SK-N-SH (cell line): ENCODE measurements at regions not wholly inside any gene's neighbourhood (a gene's known extent, or its start where the extent isn't known, plus 50 kb on each side); places are given as distances from the start of the nearest gene placed in this dataset.

Experiments
- CTCF ChIA-PET: fragments of 300-600, 350-600 bp; formaldehyde crosslinking; extraction: SDS; loops from one replicate; lab custom pipeline; 2021; lab: Yijun Ruan, JAX
- POLR2A ChIA-PET: fragments of 350-600 bp; sonication (Branson Sonifier 250); formaldehyde crosslinking; extraction: SDS; loops from one replicate; lab custom pipeline; 2020; ENCODE audit warnings: antibody characterized with exemption, inconsistent platforms; lab: Yijun Ruan, JAX
- DNase-seq: peaks from one replicate; pipeline ENCODE4 v3.0.0; 2012
- H2AFZ ChIP-seq: fragments of 200-600 bp; sonication (generic); 2 replicates; pipeline ENCODE4 v1.8.1; 2016; ENCODE audit warnings: antibody characterized with exemption, mild to moderate bottlenecking, low read depth
- H3F3A ChIP-seq: fragments of 200-600 bp; sonication (generic); replicated peaks from 2 replicates; pipeline ENCODE3; 2016; ENCODE audit warnings: antibody characterized with exemption, mild to moderate bottlenecking; ENCODE audit not compliant: insufficient read depth
- H3K27ac ChIP-seq, 2 experiments: fragments of 200-500 bp in 1 of 2; fragments of 200-600 bp in 1 of 2; sonication (Bioruptor generic) in 1 of 2; sonication (generic), shearing (Covaris generic) in 1 of 2; 2 replicates each; pipeline versions ENCODE4 v1.5.1 to v1.6.1; 2014 to 2016; ENCODE audit warnings: low read depth in 2 of 2, inconsistent platforms in 1 of 2, low read length in 1 of 2, mild to moderate bottlenecking in 1 of 2, mixed read lengths in 1 of 2
- H3K27me3 ChIP-seq: fragments of 200-600 bp; sonication (generic), shearing (Covaris generic); 2 replicates; pipeline ENCODE4 v1.6.1; 2016; ENCODE audit warnings: mixed run types; ENCODE audit not compliant: insufficient read depth
- H3K36me3 ChIP-seq, 2 experiments: fragments of 200-500 bp in 1 of 2; fragments of 200-600 bp in 1 of 2; sonication (Bioruptor generic) in 1 of 2; sonication (generic) in 1 of 2; replicated peaks in 1 of 2; 2 replicates each; pipeline versions ENCODE3 to v1.5.1; 2014 to 2016; ENCODE audit warnings: low read length in 1 of 2, mild to moderate bottlenecking in 1 of 2; ENCODE audit not compliant: insufficient read depth in 2 of 2, control insufficient read depth in 1 of 2
- H3K4me1 ChIP-seq, 2 experiments: fragments of 200-500 bp in 1 of 2; fragments of 200-600 bp in 1 of 2; sonication (Bioruptor generic) in 1 of 2; sonication (generic), shearing (Covaris generic) in 1 of 2; 2 replicates each; pipeline versions ENCODE4 v1.5.1 to v1.6.1; 2014 to 2016; ENCODE audit warnings: low read depth in 1 of 2, low read length in 1 of 2, mixed run types in 1 of 2; ENCODE audit not compliant: insufficient read depth in 2 of 2, control insufficient read depth in 1 of 2
- H3K4me2 ChIP-seq: fragments of 200-600 bp; sonication (generic), shearing (Covaris generic); 2 replicates; pipeline ENCODE4 v1.6.1; 2017; ENCODE audit warnings: mixed run types
- H3K4me3 ChIP-seq, 2 experiments: fragments of 200-500 bp in 1 of 2; fragments of 200-600 bp in 1 of 2; sonication (Bioruptor generic) in 1 of 2; sonication (generic), shearing (Covaris generic) in 1 of 2; 2 replicates each; pipeline versions ENCODE4 v1.5.1 to v1.8.1; 2014 to 2016; ENCODE audit warnings: low read depth in 2 of 2, inconsistent platforms in 1 of 2, low read length in 1 of 2, mild to moderate bottlenecking in 1 of 2, mixed read lengths in 1 of 2, moderate library complexity in 1 of 2
- H3K79me2 ChIP-seq: fragments of 200-600 bp; sonication (generic); 2 replicates; pipeline ENCODE4 v1.8.1; 2017; ENCODE audit warnings: mild to moderate bottlenecking; ENCODE audit not compliant: insufficient read depth
- H3K9ac ChIP-seq: fragments of 200-600 bp; sonication (generic); 2 replicates; pipeline ENCODE4 v1.6.1; 2017; ENCODE audit warnings: mixed run types
- H3K9me2 ChIP-seq: fragments of 200-600 bp; sonication (generic); 2 replicates; pipeline ENCODE4 v1.6.1; 2017; ENCODE audit warnings: mixed run types
- H3K9me3 ChIP-seq: fragments of 200-600 bp; sonication (generic); 2 replicates; pipeline ENCODE4 v1.6.1; 2017; ENCODE audit warnings: mixed run types, mild to moderate bottlenecking, moderate library complexity
- H4K20me1 ChIP-seq: fragments of 200-600 bp; sonication (generic); 2 replicates; pipeline ENCODE4 v1.6.1; 2017; ENCODE audit warnings: mild to moderate bottlenecking, mixed run types; ENCODE audit not compliant: insufficient read depth
- CTCF ChIP-seq: fragments of 200-600 bp; sonication (generic); IDR thresholded peaks from 2 replicates; pipeline ENCODE4 v1.6.1; 2017; ENCODE audit warnings: antibody characterized with exemption, mild to moderate bottlenecking, moderate library complexity
- ELF1 ChIP-seq: IDR thresholded peaks from 2 replicates; pipeline ENCODE4 v1.4.0; 2012
- EP300 ChIP-seq, 2 experiments: IDR thresholded peaks; 2 replicates each; pipeline versions ENCODE4 v1.4.0 to v1.6.1; 2012; ENCODE audit warnings: borderline replicate concordance in 1 of 2, low read depth in 1 of 2, low read length in 1 of 2
- EZH2phosphoT487 ChIP-seq: fragments of 200-600 bp; sonication (generic); IDR thresholded peaks from 2 replicates; pipeline ENCODE4 v1.6.1; 2017; ENCODE audit warnings: low read depth, mixed run types, mild to moderate bottlenecking, antibody characterized with exemption, moderate library complexity, borderline replicate concordance
- FOXJ3 ChIP-seq: sonication (generic); formaldehyde crosslinking; IDR thresholded peaks from 2 replicates; pipeline ENCODE4 v1.5.1; 2020; ENCODE audit warnings: mild to moderate bottlenecking, missing genetic modification reagents
- FOXM1 ChIP-seq: IDR thresholded peaks from 2 replicates; pipeline ENCODE4 v1.4.0; 2012; ENCODE audit warnings: low read depth, mild to moderate bottlenecking
- GABPA ChIP-seq: IDR thresholded peaks from 2 replicates; pipeline ENCODE4 v1.4.0; 2012; ENCODE audit warnings: low read depth, mild to moderate bottlenecking
- GATA2 ChIP-seq: sonication (generic); formaldehyde crosslinking; IDR thresholded peaks from 2 replicates; pipeline ENCODE4 v1.5.0; 2020; ENCODE audit warnings: mild to moderate bottlenecking, missing genetic modification reagents
- MAX ChIP-seq: IDR thresholded peaks from 2 replicates; pipeline ENCODE4 v1.4.0; 2012; ENCODE audit warnings: low read depth
- MEF2A ChIP-seq: IDR thresholded peaks from 2 replicates; pipeline ENCODE4 v1.4.0; 2012; ENCODE audit warnings: low read depth, borderline replicate concordance
- NFIC ChIP-seq: IDR thresholded peaks from 2 replicates; pipeline ENCODE4 v1.4.0; 2012; ENCODE audit warnings: borderline replicate concordance
- NRF1 ChIP-seq: IDR thresholded peaks from 2 replicates; pipeline ENCODE4 v1.6.1; 2012; ENCODE audit warnings: low read depth, mild to moderate bottlenecking, low read length
- POLR2AphosphoS5 ChIP-seq: IDR thresholded peaks from 2 replicates; pipeline ENCODE4 v1.6.1; 2012; ENCODE audit warnings: low read depth, low read length
- TAF1 ChIP-seq: IDR thresholded peaks from 2 replicates; pipeline ENCODE4 v1.6.1; 2012; ENCODE audit warnings: low read depth, mild to moderate bottlenecking, low read length, moderate library complexity, borderline replicate concordance
- TCF12 ChIP-seq: IDR thresholded peaks from 2 replicates; pipeline ENCODE4 v1.4.0; 2012
- USF1 ChIP-seq: IDR thresholded peaks from 2 replicates; pipeline ENCODE4 v1.4.0; 2012; ENCODE audit warnings: low read depth, borderline replicate concordance
- ZBTB33 ChIP-seq: IDR thresholded peaks from 2 replicates; pipeline ENCODE4 v1.4.0; 2012; ENCODE audit warnings: low read depth, borderline replicate concordance
- WGBS: methylation state at CpG from one replicate; pipeline ENCODE4 v1.1.6; 2017; ENCODE audit warnings: low lambda C conversion rate; 5-methylcytosine and 5-hydroxymethylcytosine counted together

GRCh38 chr20:23298926-23299672, 51.5 kb upstream of the NXT1 start:
- Histone ChIP-seq H3K4me1 (no peaks in the 10 kb centered on the region), H3K27ac (no peak overlapping the region), H3K4me2 (no peak overlapping the region), H3F3A (no peaks in the 10 kb centered on the region), H2AFZ (no peak overlapping the region), H3K27me3 (peaks cover 91% of the 10 kb centered on the region), H3K9ac (no peak overlapping the region), H3K4me3 (no peak overlapping the region), H3K36me3 (no peaks in the 10 kb centered on the region), H3K9me3 (no peaks in the 10 kb centered on the region), H4K20me1 (no peaks in the 10 kb centered on the region), H3K9me2 (no peaks in the 10 kb centered on the region), H3K79me2 (no peaks in the 10 kb centered on the region)
- WGBS: 11% methylated on average over 6 of the region's 6 CpGs
- TF ChIP-seq TAF1: no peak
- TF ChIP-seq MAX: no peak
- TF ChIP-seq ELF1: no peak
- no peak for TF ChIP-seq TCF12
- no peak for TF ChIP-seq NRF1
- TF ChIP-seq POLR2AphosphoS5: no peak
- TF ChIP-seq USF1: no peak
- no peak for TF ChIP-seq FOXM1
- no peak for TF ChIP-seq FOXJ3 (CRISPR knock-in tag)
- no peak for TF ChIP-seq EP300 (IDR thresholded peaks at IDR 0.05; ENCODE audit: borderline replicate concordance in 1 of 2, low read depth in 1 of 2, low read length in 1 of 2)
- TF ChIP-seq NFIC: no peak
- no peak for TF ChIP-seq EZH2phosphoT487
- TF ChIP-seq GABPA: no peak
- TF ChIP-seq ZBTB33: no peak
- TF ChIP-seq CTCF: no peak
- no peak for TF ChIP-seq GATA2
- TF ChIP-seq MEF2A: no peak
- POLR2A ChIA-PET: no interaction called here
- CTCF ChIA-PET: interaction anchor here (1.1 kb wide), 1 partner anchor 42 kb away, joined by 4 read pairs; no protein-coding TSS in a partner anchor
- no peak for DNase-seq
